ENCODE measurements at regions not wholly inside any gene's neighbourhood (a gene's known extent, or its start where the extent isn't known, plus 50 kb on each side); places are given as distances from the start of the nearest gene placed in this dataset.

DNA sequence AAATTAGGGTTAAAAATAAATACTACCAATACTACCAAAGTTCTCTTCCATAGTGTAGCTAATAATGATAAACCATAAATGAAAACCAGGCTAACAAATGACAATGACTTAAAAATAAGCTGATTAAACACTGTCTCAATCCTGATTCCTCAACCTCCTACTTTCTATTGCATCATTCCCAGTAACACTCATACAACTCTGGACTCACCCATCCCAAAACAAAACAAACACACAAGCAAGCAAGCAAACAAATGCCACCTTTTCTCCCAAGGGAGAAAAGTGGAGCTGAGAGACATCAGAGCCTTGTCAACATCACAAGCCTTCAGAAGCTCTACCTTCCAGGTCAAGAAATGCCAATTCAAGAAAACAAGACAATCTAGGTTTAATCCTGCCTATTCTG is 620.7 kb downstream of the NYAP2 start:
- Histone ChIP-seq H3K4me3 (replicated peaks in 1 of 3; ENCODE audit: insufficient read depth in 1 of 3, low read depth in 2 of 3, low read length in 3 of 3) (no peak overlapping the region), H2AFZ (ENCODE audit: low read length) (no peak overlapping the region), H3K4me1 (ENCODE audit: insufficient read depth, low read length) (no peaks in the 10 kb centered on the region), H3K4me2 (ENCODE audit: low read depth, low read length) (no peak overlapping the region), H3K27ac (ENCODE audit: extremely low read length, insufficient read depth, low read length) (no peak overlapping the region), H3K9ac (ENCODE audit: insufficient read depth, low read depth, low read length) (no peak overlapping the region), H4K20me1 (ENCODE audit: insufficient read depth, low read length) (no peaks in the 10 kb centered on the region), H3K9me3 (ENCODE audit: low read length) (peaks cover 12% of the 10 kb centered on the region), H3K36me3 (replicated peaks in 1 of 2; ENCODE audit: control insufficient read depth in 1 of 2, insufficient read depth in 2 of 2, low read length in 2 of 2) (no peaks in the 10 kb centered on the region), H3K79me2 (ENCODE audit: insufficient read depth, low read length) (no peaks in the 10 kb centered on the region), H3K27me3 (ENCODE audit: control insufficient read depth in 1 of 2, insufficient read depth in 2 of 2, low read length in 2 of 2) (no peaks in the 10 kb centered on the region; a peak in 1 of 5 replicates)
- DNase-seq (ENCODE audit: low spot score): no peak
- ChIA-PET POLR2A (interaction anchor here (1.7 kb wide), 1 partner anchor 10 kb away, joined by 7 read pairs; no protein-coding TSS in a partner anchor), CTCF (ENCODE audit: low intra/inter-chr PET ratio, low total read pairs) (no interaction called here)
- intact Hi-C loops (cut with micrococcal nuclease; ENCODE audit: unreplicated experiment) (no loop called here), in situ Hi-C loops (cut with HindIII; ENCODE audit: extremely low pct_ligation_motif_present, low pct_unique_long_range_greater_than_20kb) (no loop called here)
- FAIRE-seq: no peak
- BruUV-seq (replicated peaks): no TSS peak
- TF ChIP-seq FOXJ3 (CRISPR knock-in tag; IDR thresholded peaks at IDR 0.05; ENCODE audit: borderline replicate concordance): no peak
- peak; percentile 59; the same call in 1 of the 2 replicates for TF ChIP-seq FOXA3 (CRISPR knock-in tag; IDR thresholded peaks at IDR 0.05)
- no peak for TF ChIP-seq ZFP36 (IDR thresholded peaks at IDR 0.05; ENCODE audit: borderline replicate concordance, low read depth, low read length, partially characterized antibody)
- TF ChIP-seq FOXP1 (IDR thresholded peaks at IDR 0.05): no peak
- peak; percentile 40; the same call in 1 of the 2 replicates for TF ChIP-seq FOXP1 (CRISPR knock-in tag; IDR thresholded peaks at IDR 0.05)
- peak; percentile 61 for TF ChIP-seq ATF7 (IDR thresholded peaks at IDR 0.05)
- TF ChIP-seq ATF7 (CRISPR knock-in tag; IDR thresholded peaks at IDR 0.05): no peak
- TF ChIP-seq, protein P1, sequence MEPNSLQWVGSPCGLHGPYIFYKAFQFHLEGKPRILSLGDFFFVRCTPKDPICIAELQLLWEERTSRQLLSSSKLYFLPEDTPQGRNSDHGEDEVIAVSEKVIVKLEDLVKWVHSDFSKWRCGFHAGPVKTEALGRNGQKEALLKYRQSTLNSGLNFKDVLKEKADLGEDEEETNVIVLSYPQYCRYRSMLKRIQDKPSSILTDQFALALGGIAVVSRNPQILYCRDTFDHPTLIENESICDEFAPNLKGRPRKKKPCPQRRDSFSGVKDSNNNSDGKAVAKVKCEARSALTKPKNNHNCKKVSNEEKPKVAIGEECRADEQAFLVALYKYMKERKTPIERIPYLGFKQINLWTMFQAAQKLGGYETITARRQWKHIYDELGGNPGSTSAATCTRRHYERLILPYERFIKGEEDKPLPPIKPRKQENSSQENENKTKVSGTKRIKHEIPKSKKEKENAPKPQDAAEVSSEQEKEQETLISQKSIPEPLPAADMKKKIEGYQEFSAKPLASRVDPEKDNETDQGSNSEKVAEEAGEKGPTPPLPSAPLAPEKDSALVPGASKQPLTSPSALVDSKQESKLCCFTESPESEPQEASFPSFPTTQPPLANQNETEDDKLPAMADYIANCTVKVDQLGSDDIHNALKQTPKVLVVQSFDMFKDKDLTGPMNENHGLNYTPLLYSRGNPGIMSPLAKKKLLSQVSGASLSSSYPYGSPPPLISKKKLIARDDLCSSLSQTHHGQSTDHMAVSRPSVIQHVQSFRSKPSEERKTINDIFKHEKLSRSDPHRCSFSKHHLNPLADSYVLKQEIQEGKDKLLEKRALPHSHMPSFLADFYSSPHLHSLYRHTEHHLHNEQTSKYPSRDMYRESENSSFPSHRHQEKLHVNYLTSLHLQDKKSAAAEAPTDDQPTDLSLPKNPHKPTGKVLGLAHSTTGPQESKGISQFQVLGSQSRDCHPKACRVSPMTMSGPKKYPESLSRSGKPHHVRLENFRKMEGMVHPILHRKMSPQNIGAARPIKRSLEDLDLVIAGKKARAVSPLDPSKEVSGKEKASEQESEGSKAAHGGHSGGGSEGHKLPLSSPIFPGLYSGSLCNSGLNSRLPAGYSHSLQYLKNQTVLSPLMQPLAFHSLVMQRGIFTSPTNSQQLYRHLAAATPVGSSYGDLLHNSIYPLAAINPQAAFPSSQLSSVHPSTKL (CRISPR knock-in tag; IDR thresholded peaks at IDR 0.05): peak; percentile 22; the same call in 1 of the 2 replicates
- TF ChIP-seq, protein P2, sequence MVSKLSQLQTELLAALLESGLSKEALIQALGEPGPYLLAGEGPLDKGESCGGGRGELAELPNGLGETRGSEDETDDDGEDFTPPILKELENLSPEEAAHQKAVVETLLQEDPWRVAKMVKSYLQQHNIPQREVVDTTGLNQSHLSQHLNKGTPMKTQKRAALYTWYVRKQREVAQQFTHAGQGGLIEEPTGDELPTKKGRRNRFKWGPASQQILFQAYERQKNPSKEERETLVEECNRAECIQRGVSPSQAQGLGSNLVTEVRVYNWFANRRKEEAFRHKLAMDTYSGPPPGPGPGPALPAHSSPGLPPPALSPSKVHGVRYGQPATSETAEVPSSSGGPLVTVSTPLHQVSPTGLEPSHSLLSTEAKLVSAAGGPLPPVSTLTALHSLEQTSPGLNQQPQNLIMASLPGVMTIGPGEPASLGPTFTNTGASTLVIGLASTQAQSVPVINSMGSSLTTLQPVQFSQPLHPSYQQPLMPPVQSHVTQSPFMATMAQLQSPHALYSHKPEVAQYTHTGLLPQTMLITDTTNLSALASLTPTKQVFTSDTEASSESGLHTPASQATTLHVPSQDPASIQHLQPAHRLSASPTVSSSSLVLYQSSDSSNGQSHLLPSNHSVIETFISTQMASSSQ (IDR thresholded peaks at IDR 0.05; ENCODE audit: low read depth): no peak
- TF ChIP-seq, protein P2 (CRISPR knock-in tag; IDR thresholded peaks at IDR 0.05; ENCODE audit: borderline replicate concordance): no peak
- 0 out of 2 replicates have a peak, but pooled peaks have one; percentile 13 for TF ChIP-seq CEBPG (CRISPR knock-in tag; IDR thresholded peaks at IDR 0.05)
- TF ChIP-seq GATAD2A (CRISPR knock-in tag; IDR thresholded peaks at IDR 0.05): peak; percentile 63; the same call in 1 of the 2 replicates
- peak; percentile 81 for TF ChIP-seq CEBPB (IDR thresholded peaks at IDR 0.05; ENCODE audit: borderline replicate concordance, low read depth, low read length)
- TF ChIP-seq ZNF841 (CRISPR knock-in tag; IDR thresholded peaks at IDR 0.05; ENCODE audit: borderline replicate concordance): no peak
- TF ChIP-seq, protein P3, sequence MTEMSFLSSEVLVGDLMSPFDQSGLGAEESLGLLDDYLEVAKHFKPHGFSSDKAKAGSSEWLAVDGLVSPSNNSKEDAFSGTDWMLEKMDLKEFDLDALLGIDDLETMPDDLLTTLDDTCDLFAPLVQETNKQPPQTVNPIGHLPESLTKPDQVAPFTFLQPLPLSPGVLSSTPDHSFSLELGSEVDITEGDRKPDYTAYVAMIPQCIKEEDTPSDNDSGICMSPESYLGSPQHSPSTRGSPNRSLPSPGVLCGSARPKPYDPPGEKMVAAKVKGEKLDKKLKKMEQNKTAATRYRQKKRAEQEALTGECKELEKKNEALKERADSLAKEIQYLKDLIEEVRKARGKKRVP (CRISPR knock-in tag; IDR thresholded peaks at IDR 0.05): peak in 1 of 2 experiments; percentile 93; a peak in 2 of 4 replicates
- no peak for ATAC-seq
